Brain pericyte (primary cell): ENCODE measurements at regions not wholly inside any gene's neighbourhood (a gene's known extent, or its start where the extent isn't known, plus 50 kb on each side); places are given as distances from the start of the nearest gene placed in this dataset.

Experiments used
- DNase-seq: peaks from one replicate; pipeline ENCODE4 v3.0.0-alpha.2; 2012; ENCODE audit warnings: low read depth, low spot score

DNA sequence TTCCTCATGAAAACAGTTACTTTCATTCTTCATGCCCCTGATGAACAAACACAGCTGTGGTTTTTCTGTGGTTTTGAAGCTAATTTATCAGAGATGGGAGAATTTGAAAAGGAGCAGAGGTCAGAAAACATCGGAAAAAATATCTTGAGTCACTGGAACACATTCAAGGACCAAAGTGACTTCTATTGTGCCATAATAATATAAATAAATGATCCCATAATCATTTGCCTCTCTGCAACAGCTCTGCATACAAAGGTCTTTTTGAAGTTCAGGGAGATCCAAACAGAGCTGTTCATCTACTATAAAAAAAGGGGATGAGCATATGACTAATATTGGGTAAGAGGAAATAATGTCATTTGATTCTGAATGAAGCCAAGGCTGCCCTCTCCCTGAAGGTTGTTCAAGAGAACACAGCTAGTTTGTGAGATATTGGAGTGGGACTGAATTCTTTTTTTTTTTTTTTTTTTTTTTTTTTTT, 201.3 kb upstream of the GALNT5 start:
- DNase-seq = peak; percentile 45

DNA sequence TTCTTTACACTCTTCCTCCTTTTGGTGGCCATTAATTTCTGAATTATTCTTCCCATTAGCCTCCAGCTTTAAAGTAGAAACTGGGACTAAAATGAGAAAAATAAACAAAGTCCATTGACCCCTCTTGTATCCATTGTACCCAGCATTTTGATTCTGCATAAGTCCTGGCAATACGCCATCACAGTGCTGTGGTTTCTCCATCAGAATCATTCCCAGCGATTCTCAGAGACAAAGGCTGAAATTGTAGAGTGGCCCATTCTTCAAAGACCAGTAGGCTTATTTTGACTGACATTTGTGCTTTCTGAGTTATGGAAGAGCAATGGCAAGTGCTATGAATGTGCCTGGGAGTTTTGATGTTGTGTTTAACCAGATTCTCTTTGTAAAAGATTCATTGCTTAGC, 199.3 kb upstream of the GALNT5 start:
- no peak for DNase-seq

DNA sequence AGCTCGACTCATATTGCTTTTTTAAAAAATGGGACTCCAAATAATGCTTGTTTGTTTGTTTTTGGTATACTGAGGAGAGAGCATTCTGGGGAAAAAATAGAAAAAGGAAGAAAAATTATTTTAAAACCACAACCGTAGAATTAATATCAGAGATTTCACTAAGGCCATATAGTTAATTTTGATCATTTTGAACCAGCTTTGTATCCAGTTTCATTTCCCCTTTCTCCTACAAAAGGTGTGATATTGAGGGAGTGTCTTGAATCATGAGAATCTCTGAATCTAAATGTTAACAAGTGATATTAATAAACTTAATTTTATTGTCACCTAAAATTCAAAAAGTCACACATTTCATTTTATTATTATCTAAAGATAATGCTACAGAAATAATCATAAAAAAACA, 198.5 kb upstream of the GALNT5 start:
- DNase-seq = no peak

DNA sequence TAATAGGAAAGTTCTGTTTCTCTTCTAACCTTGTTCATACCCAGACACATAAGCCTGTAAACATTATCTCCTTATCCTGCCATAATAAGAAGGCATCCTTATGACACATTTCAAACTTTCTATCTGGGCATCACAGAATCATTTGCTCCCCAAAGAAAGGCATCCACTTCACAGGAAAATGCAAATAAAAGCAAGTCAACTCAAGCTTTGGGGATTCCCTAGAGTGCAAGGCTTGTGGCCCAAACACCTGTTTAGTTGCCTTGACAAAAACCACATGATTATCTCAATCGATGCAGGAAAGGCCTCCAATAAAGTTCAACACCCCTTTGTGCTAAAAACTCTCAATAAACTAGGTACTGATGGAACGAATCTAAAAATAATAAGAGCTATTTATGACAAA, 195.7 kb upstream of the GALNT5 start:
- no peak for DNase-seq

DNA sequence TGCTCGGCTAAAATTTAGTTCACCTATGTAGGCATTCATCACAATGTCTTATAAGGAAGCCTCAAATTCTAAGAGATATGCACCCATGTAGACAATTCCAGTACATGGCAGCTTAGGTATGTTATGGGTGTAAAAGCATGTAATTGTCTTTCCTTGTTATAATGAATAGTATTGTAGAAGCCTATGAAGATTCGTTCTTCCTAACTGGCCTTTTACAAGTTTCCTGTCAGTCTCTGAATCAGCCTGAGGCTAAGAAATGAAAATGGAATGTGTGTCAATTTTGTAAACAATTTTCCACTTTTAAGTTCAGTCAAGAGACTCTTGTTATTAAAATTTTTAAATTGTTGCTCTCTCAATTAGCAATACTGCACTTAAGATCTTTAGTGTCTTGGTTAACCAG, 189.9 kb upstream of the GALNT5 start:
- DNase-seq = no peak

DNA sequence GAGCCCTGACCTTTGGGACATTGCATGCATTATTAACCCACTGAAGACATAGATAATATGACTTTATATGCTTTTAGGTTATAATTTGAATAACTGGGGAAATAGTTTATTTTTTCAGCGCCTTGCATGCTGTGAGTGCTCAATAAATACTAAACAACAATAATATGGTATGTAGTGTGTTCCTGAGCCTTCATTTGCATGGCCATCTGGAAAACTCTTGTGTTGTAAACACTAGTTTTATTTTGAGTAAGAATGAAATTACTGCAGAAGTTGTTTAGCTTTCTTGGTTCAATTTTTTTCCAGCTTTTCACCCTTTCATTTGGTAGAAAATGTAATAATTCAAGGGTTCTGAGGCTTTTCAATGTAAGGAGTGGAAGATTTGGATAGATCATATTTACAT, 189.3 kb upstream of the GALNT5 start:
- DNase-seq = no peak

DNA sequence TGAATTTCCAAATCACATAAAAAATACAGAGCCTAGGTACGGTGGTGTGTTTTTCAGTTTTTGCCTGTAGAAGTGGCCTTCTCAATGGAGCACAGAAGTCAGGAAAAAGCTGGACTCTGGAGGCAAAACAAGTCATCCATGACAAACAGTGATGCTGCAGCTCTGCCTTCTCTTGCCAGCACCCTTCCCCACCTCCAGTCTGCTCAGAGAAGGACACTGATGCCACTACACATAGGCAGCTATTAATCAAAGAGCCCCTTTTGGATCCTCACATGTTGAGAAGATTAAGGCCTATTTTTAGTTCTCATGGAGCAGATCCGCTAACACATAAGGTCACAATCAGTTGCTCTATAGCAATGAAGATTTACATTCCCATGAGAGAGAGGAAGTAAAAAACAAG, 181.6 kb upstream of the GALNT5 start:
- no peak for DNase-seq

DNA sequence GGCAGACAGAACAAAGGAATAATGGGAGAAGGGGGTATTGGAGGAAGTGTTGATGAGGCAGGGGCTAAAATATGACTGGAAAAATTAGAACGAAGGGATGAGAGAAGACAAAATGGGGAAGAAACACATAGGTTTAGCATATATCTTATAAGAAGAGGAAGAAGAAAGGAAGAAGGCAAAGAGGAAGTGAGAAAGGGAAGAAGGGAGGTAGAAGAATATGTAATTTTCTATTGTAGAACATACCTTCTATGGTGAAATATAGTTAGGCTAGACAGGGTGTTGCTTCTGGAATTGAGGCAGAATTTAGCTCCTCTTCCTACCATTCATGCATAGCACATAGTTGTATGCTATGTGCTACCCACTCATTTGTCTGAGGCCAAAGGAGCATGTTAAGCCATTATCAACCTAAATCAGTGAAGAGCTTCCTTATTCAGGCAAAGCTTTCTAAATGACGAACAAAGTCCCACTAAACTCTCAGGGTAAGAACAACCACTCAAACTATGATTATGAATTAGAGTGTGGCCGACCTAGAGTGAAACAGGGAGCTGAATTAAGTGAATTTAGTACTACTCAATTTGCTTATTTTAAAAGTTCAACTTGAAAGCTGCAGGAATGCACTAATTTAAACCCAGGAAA, 180.9 kb upstream of the GALNT5 start:
- no peak for DNase-seq

DNA sequence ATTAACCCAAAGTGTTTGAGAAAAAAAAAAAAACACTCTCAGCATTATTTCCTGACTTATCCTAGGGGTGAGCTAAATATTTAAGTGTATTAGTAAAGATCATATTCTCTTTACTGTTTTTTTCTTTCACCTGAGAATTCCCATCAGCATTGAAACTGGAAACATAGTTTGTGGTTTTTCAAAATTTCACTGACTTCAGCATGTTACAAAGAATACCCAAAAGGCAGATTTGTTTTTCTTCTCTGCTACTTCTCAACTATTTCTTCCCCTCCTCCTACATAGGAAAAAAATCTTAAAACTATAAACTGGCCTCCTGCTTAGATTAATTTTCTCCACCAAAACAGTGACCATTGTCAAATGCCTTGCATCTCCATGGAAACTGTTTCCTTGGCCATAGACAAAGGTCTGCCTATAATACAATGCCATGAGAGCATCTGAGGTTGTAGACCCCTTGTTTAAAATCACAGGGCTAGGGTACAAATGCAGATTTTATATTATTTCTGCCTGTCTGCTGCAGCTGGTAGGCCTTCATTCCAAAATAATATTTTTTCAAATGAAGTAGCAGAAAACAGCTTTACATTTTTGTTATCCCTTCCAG, 179.7 kb upstream of the GALNT5 start:
- DNase-seq = no peak

DNA sequence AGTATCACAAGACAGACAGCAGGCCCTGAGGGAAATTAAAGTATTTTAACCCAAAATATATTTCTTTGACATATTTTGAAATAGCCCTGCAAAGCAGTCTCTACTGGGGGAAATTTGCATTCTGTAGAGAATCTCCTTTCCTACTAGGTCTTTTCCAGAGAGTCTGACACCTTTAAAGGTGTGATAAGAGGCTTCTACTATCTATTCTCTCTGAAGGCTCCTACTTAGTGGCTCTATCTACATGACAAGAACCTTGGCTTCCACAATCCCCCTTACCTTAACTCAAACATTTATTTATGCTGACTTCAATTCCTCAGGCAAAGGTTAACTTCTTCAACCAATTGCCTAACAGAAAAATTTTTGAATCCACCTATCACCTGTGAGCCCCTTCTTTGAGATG, 174.6 kb upstream of the GALNT5 start:
- DNase-seq = no peak

DNA sequence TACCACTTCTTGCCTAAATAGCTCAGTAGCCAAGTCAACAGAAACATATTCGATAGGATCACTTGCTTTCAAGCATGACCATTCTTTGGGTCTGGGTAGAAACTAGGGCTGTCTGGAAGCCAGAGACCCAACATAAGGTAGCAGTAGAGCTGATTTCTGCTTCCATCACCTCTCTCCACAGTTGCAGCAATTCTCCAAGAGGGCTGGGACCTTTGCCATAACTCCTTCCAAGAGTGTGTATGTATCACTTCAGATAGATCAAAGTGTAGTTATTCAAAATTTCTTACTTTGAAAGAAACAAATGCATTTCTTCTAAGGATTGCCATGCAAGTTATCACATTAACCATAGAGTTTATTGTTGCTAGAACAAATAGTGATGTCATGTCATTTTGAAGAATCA, 172.0 kb upstream of the GALNT5 start:
- no peak for DNase-seq

DNA sequence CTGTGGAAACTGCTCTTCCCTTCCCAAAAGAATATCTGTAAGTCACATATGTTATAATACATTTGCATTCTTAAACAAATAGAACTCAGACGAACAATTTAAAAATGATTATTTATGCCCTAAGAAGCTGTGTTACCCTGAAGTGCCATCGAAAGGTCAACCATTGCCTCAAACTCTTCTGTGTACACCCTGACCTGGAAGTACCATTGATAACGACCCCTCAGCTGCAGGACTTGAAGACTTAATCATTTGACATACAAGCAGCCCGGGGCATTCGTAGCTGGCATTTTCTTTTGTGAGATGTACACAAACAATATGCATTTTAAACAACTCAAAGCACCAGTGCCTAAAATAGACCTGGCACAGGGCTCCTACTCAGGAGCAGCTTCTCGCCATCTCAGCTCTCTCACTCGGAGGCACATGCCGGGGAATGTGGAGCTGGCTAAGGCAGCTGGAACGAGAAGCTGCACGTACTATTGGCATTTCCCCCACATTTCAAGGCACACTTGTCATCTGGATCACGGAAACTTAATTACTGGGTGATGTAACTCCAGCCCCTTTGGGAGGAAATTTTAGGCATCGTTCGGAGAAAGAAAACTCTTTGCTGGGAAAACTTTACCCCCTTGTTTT, 170.0 kb upstream of the GALNT5 start:
- no peak for DNase-seq

DNA sequence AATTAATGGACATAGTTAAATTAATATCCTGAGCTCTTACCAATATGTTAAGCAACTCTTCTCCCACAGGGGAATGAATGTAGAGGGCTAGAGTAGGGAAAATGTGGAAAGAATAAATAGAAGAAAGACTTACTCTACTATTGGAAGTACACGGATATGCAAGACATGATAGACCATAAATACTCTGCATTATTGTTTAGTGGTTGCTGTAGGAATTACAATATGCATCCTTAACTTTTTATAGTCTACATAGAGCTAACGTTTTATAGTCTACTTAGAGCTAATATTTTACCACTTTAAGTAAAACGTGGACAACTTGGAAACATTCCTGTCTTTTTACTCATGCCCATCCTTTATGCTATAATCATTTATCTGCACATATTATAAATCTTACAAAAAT, 163.8 kb upstream of the GALNT5 start:
- no peak for DNase-seq

DNA sequence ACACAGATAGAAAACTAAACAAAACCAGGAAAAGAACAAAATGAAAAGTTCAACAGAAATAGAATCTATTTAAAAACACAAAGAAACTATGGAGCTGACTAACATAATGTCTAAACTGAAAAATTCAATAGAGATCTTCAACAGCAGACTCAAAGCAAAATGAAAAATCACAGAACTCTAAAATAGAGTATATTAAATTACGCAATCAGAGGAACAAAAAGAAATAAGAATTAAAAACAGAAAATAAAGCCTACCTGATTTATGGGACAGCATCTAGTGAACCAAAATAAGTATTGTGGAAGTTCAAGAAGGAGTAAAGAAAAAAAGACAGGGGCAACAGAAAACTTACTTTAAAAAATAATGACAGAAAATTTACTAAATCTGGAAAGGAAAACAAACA, 152.1 kb upstream of the GALNT5 start:
- DNase-seq = no peak

DNA sequence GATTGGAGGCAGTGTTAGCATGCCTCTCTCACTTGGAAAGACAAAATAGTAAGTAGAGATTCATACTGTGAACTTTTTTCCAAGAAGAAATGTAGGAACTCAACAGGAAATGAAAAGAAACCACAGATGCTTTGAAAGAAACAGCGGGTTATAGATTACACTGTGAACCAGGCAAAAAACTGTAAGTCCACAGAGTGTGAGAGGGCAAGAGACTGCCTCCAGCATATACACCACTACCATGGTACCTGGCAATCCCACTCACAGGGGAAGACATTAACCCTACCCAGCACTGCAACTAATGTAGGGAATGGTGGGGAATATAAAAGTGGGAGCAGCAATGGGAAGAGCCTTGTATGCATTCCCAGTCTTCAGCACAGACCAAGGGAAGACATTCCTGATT, 150.6 kb upstream of the GALNT5 start:
- no peak for DNase-seq

DNA sequence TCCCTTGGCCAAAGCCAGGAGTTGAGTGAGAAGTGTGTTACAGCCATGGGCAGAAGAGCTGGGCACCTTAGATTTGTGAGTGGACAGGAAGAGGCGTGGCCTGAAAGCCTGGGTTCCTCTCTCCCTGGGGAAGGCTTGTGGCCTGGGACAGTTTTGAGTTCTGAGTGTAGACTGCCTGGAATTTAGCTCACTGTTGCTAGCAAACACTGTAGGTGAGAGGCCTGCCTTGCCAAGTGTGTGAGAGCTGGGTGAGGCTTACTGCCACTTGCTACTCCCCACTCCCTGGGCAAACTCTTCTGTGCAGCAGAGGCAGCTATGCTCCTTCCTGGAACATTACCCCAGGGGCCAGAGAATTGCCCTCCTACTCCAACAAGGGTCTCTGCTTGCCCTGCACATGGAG, 150.0 kb upstream of the GALNT5 start:
- no peak for DNase-seq

DNA sequence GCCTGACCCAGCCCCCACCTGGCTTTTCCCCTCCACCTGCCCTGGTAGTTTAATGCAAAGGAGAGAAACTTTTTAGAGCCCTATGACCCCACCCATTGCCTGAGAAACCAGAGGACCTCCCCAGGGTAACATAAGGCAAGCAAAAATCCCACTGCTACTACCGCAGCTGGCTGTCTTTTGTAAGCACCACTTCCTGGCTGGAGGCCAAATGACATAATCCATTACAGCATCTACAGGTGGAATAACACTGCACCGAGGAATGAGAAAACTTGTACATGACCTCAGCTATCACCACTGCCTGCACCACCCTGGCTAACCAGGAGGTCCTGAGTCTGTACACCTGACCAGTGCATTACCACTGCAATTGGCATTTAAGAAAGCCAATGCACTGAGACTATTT, 149.6 kb upstream of the GALNT5 start:
- peak; percentile 67 for DNase-seq

DNA sequence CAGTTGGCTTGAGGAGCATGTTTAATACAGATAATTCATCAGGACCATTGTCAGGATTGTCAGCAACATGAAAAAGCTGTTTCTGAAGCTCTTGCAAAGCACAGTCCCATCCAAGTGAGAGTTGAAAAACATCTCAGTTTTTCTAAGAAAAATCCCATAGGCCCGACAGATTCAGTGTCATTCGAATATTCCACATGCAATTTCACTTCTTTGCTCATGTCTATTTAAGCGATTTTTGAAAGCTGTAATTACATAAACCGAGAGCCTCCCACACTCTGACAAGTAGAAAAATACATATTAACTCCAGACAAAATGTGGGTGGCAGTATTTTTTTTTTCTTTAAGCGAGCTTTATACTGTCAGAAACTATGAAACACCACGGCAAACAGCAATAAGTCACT, 134.7 kb upstream of the GALNT5 start:
- DNase-seq = no peak

DNA sequence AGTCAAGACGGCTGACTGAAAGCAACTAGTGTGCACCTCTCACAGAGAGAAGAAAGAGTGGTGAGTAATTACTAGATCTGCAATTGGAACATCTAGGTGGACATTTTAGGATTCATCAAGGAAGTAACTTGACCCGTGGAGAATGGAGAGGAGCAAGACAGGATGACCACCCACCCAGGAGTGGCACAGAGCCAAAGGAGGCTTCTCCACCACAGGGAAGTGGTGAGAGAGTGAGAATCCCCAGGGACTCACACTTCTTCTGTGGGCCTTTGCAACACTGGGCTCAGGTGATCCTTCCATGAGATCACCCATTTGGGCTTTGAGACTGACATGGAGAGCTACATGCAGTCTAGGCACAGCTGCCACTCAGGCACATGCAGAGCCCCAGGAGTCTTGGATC, 132.8 kb upstream of the GALNT5 start:
- DNase-seq = no peak

DNA sequence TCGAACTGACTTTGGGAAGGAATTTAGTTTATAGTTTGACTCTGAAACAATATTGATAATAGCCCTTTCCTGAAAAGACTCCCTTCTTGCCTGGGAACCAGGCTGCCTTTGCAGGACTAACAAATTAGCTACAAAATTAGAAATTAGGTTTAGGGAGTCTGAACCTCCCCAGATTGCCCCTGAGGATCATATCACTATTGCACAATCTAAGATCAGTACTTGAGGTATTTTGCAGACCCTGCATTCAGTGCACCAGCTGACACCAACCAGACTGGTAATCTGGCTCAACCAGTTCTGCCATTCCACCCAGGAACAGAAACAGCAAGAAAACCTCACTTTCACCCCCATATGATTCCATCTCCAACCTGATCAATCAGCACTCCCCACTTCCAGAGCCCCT, 131.8 kb upstream of the GALNT5 start:
- no peak for DNase-seq

DNA sequence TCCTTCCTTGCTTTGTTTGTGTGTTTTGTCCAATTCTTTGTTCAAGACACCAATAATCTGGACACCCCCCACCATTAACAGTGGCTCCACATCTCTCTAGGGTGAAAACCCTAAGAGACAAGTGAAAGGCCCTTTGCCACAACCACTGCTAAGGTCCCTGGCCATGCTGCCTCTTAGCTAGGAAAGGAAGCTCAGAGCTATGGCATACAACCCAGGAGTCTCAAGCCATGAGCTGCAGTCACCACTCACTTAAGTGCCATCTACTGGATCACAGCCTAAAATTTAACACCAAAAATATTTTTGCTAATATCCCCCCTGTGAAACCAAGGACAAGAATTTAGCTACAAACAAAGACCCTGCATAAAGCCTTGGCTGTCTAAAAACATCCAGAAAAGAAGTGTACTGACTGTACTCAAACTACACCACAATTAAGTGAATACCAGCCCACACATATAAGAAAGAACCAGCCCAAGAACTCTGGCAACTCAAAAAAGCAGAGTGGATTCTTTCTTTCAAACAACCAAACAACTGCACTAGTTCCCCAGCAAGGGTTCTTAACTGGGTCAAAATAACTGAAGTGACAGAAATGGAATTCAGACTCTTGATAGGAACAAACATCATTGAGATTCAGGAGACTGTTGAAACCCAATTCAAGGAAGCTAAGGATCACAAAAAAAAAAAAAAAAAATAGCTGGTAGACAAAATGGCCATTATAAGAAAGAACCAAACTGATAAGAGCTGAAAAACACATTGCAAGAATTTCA, 130.1 kb upstream of the GALNT5 start:
- DNase-seq = no peak

DNA sequence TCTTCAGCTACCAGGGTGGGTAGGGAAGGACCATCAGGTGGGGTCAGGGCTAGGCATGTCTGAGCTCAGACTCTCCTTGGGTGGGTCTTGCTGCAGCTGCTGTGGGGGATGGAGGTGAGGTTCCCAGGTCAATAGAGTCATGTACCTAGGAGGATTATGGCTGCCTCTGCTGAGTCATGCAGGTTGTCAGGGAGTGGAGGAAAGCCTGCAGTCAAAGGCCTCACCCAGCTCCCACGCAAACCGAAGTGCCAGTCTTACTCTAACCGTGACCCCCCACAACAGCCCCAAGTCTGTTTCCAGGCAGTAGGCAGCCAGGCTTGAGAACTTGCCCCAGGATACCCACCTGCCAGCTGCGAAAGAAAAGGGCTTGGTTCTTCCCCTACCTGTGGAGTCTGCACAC, 113.6 kb upstream of the GALNT5 start:
- DNase-seq = no peak

DNA sequence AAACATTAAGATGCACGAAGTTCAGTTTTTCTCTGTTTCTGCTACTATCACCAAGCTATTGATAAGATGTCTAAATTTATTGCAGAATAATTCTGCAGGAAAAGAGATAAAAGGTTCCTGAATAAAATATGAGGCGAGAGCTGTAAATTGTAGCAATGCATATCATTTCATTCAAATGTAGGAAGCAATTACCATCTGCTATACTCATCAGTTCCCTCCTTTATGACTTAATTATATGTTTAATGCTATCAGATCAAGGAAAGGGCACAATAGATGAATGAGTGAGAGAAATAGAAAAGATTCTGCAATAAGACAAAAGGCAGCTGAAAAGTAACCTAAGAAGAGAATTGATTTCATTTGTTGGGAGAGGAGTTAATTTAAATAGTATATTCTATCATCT, 108.2 kb upstream of the GALNT5 start:
- DNase-seq = no peak
